ENCODE measurements at regions not wholly inside any gene's neighbourhood (a gene's known extent, or its start where the extent isn't known, plus 50 kb on each side); places are given as distances from the start of the nearest gene placed in this dataset.

- peak overlapping the region; percentile 60; the same call in 1 of the 2 replicates for H3K27ac ChIP-seq
- no peak for TF ChIP-seq CTCF (conservative IDR thresholded peaks at IDR 0.05)
Observed at GRCh38 chr4:128384765-128385598, 97.4 kb upstream of the PGRMC2 start.

DNA sequence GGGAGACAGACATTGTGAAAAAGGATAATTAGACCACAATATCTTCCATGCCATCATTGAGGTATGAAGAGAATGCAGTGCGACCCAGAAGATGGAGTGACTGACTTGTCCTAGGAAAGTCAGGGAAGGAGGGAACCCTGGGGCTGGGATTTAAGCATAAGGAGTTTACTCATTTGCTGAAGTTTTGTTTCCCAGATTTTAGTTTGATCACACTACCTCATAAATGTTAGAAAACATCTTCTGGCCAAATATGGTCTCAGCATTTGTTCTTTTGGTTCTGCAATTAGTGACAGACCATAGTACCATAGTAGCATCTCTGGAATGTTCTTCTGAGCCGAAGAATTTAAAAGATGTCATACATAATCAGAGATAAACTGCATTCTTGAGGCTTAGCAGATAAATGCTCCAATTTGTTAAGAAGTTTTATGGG, 96.5 kb upstream of the PGRMC2 start:
- no peak for TF ChIP-seq CTCF (conservative IDR thresholded peaks at IDR 0.05)
- H3K27ac ChIP-seq, result no peak overlapping the region

DNA sequence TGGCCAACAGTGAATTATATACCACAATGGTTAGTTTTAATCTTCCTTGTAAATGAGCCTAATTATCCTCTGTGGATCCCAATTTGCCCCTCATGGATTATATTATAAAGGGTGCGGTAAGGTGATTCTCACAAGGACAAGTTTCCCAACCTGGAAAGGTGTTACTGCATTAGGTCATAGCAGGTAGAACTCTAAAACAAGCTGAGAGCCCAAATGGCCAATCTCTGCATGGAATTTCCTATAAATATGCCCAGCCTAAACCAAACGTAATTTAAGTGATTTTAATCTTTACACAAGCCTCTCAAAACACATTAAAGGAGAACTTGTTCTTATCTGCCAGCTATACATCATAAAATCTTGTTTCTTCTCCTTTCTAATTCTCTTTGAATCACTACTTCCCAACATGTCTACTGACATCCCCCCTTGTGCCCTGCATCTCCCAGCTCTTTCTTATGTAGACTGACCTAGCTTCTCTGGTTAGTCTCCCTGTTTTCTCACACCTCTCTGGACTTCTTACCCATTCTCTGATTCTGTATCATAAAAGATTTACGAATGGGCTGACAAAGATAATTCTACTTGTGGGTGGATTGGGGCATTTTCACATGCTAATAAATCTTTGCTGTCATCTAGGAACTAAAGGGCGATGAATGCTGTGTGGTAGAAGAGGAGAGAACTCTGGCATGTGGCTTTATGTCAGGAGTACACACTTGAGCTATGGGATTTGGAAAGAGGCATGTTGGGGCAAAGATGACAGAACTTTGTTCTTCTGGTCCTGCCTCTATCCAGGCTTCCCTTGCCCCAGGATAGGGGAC, 94.3 kb upstream of the PGRMC2 start:
- H3K27ac ChIP-seq, result peak overlapping the region; percentile 53
- no peak for TF ChIP-seq CTCF (conservative IDR thresholded peaks at IDR 0.05)

DNA sequence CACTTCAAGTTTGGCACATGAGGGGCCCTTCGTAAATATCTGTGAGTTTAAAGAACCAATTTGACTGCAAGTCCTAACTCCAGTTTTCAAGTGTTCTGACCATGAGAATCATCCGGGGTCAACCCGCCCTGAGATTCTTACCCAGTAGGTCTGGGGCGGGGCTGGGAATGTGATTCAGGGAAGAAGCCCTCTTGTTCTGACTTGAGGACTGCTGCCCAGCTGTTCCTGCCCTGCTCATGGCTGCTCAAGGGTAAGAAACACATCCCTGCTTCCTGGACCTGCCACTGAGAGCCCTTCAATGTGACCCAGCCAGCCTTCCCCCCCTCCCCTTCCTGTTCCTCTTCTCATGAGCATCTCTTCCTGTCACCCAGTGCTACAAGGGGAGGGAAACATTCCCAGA, 92.7 kb upstream of the PGRMC2 start:
- no peak overlapping the region for H3K27ac ChIP-seq

GRCh38 chr4:128379860-128380259, 92.2 kb upstream of the PGRMC2 start:
- TF ChIP-seq CTCF (conservative IDR thresholded peaks at IDR 0.05), result peak; percentile 62
- no peak overlapping the region for H3K27ac ChIP-seq

More for the DNA sequence above, 92.7 kb upstream of the PGRMC2 start:
- TF ChIP-seq CTCF (conservative IDR thresholded peaks at IDR 0.05), result no peak

GRCh38 chr4:128378668-128379067, 91.1 kb upstream of the PGRMC2 start:
- no peak overlapping the region for H3K27ac ChIP-seq
- TF ChIP-seq CTCF (conservative IDR thresholded peaks at IDR 0.05), result no peak

- no peak overlapping the region for H3K27ac ChIP-seq
- no peak for TF ChIP-seq CTCF (conservative IDR thresholded peaks at IDR 0.05)
Observed at GRCh38 chr4:128376958-128377357, 89.3 kb upstream of the PGRMC2 start.

Measured in VCaP (cell line).